Astrocyte (in vitro differentiated cells and primary cell): ENCODE measurements at regions not wholly inside any gene's neighbourhood (a gene's known extent, or its start where the extent isn't known, plus 50 kb on each side); places are given as distances from the start of the nearest gene placed in this dataset.

Experiments used
- DNase-seq: peaks from one replicate; pipeline ENCODE4 v3.0.0-alpha.2; 2010; ENCODE audit warnings: low read depth
- FAIRE-seq: peaks from 2 replicates; lab custom pipeline; 2011; peaks lifted over from hg19 to GRCh38; lab: Jason Lieb, UNC
- H2AFZ ChIP-seq: 2 replicates; pipeline ENCODE4 v1.6.0; 2012; ENCODE audit warnings: low read depth, low read length, inconsistent platforms
- H3K27ac ChIP-seq: 2 replicates; pipeline ENCODE4 v1.5.1; 2011; ENCODE audit warnings: low read depth, low read length, inconsistent platforms
- H3K27me3 ChIP-seq: 2 replicates; pipeline ENCODE4 v1.6.0; 2011; ENCODE audit warnings: low read length, inconsistent platforms; ENCODE audit not compliant: insufficient read depth
- H3K36me3 ChIP-seq: 2 replicates; pipeline ENCODE4 v1.5.1; 2011; ENCODE audit warnings: low read length, inconsistent platforms; ENCODE audit not compliant: insufficient read depth
- H3K4me1 ChIP-seq: 2 replicates; pipeline ENCODE4 v1.5.1; 2011; ENCODE audit warnings: low read length, inconsistent platforms; ENCODE audit not compliant: insufficient read depth
- H3K4me2 ChIP-seq: 2 replicates; pipeline ENCODE4 v1.6.0; 2012; ENCODE audit warnings: low read length, inconsistent platforms
- H3K4me3 ChIP-seq: 2 replicates; pipeline ENCODE4 v1.5.1; 2011; ENCODE audit warnings: low read depth, mild to moderate bottlenecking, low read length, inconsistent platforms; ENCODE audit not compliant: insufficient read depth
- H3K79me2 ChIP-seq: 2 replicates; pipeline ENCODE4 v1.6.0; 2012; ENCODE audit warnings: mild to moderate bottlenecking, low read length, inconsistent platforms; ENCODE audit not compliant: insufficient read depth
- H3K9ac ChIP-seq: 2 replicates; pipeline ENCODE4 v1.6.0; 2012; ENCODE audit warnings: mild to moderate bottlenecking, low read length, inconsistent platforms
- H3K9me3 ChIP-seq: 2 replicates; pipeline ENCODE4 v1.5.1; 2012; ENCODE audit warnings: low read depth, mild to moderate bottlenecking, low read length, inconsistent platforms; ENCODE audit not compliant: insufficient read depth
- H4K20me1 ChIP-seq: 2 replicates; pipeline ENCODE4 v1.6.0; 2012; ENCODE audit warnings: low read length, inconsistent platforms; ENCODE audit not compliant: insufficient read depth
- H3K27ac Mint-ChIP-seq: one replicate; pipeline ENCODE4 v1.8.0; 2021; ENCODE audit warnings: mild to moderate bottlenecking, mixed read lengths; ENCODE audit not compliant: unreplicated experiment
- H3K27me3 Mint-ChIP-seq: one replicate; pipeline ENCODE4 v1.8.0; 2021; ENCODE audit warnings: low read depth, mixed read lengths; ENCODE audit not compliant: unreplicated experiment
- H3K36me3 Mint-ChIP-seq: one replicate; pipeline ENCODE4 v1.8.0; 2021; ENCODE audit warnings: low read depth, mixed read lengths; ENCODE audit not compliant: unreplicated experiment
- H3K4me1 Mint-ChIP-seq: one replicate; pipeline ENCODE4 v1.8.0; 2021; ENCODE audit warnings: low read depth, mixed read lengths; ENCODE audit not compliant: unreplicated experiment
- H3K4me3 Mint-ChIP-seq: one replicate; pipeline ENCODE4 v1.8.0; 2021; ENCODE audit warnings: mild to moderate bottlenecking, moderate library complexity, mixed read lengths; ENCODE audit not compliant: unreplicated experiment
- H3K9me3 Mint-ChIP-seq: one replicate; pipeline ENCODE4 v1.8.0; 2021; ENCODE audit warnings: mild to moderate bottlenecking, mixed read lengths; ENCODE audit not compliant: unreplicated experiment
- CTCF ChIP-seq: IDR thresholded peaks from 2 replicates; pipeline ENCODE4 v1.5.1; 2011; ENCODE audit warnings: low read depth, mild to moderate bottlenecking, inconsistent platforms, low read length, moderate library complexity; ENCODE audit not compliant: insufficient read depth
- EZH2 ChIP-seq: IDR thresholded peaks from 2 replicates; pipeline ENCODE4 v1.6.1; 2012; ENCODE audit warnings: mild to moderate bottlenecking, low read length, inconsistent platforms; ENCODE audit not compliant: insufficient read depth

- H3K27me3 Mint-ChIP-seq: no peaks in the 10 kb centered on the region
Measured at GRCh38 chr1:194431121-194431520, 1244.7 kb upstream of the B3GALT2 start.

GRCh38 chr1:194420706-194421105 is 1234.3 kb upstream of the B3GALT2 start:
- no peaks in the 10 kb centered on the region for H3K27me3 ChIP-seq
- H3K9me3 Mint-ChIP-seq: peaks cover 10% of the 10 kb centered on the region

More at GRCh38 chr1:194431121-194431520, 1244.7 kb upstream of the B3GALT2 start:
- no peaks in the 10 kb centered on the region for H3K4me1 ChIP-seq
- no peaks in the 10 kb centered on the region for H3K36me3 ChIP-seq
- H3K4me1 Mint-ChIP-seq: no peaks in the 10 kb centered on the region
- peaks cover 5% of the 10 kb centered on the region for H3K9me3 Mint-ChIP-seq
- no peaks in the 10 kb centered on the region for H3K9me3 ChIP-seq
- H3K79me2 ChIP-seq: no peaks in the 10 kb centered on the region
- FAIRE-seq: no peak
- H3K27me3 ChIP-seq: no peaks in the 10 kb centered on the region
- H3K9ac ChIP-seq: no peak overlapping the region
- no peak overlapping the region for H3K4me3 ChIP-seq
- no peak overlapping the region for H3K27ac Mint-ChIP-seq
- no peak overlapping the region for H2AFZ ChIP-seq
- TF ChIP-seq CTCF (no peak), EZH2 (no peak)
- H3K27ac ChIP-seq: no peak overlapping the region
- H4K20me1 ChIP-seq: no peaks in the 10 kb centered on the region
- no peak overlapping the region for H3K4me3 Mint-ChIP-seq
- no peak overlapping the region for H3K4me2 ChIP-seq
- H3K36me3 Mint-ChIP-seq: no peaks in the 10 kb centered on the region
- DNase-seq: no peak

More at GRCh38 chr1:194420706-194421105, 1234.3 kb upstream of the B3GALT2 start:
- Histone ChIP-seq H2AFZ (no peak overlapping the region), H3K27ac (no peak overlapping the region), H3K36me3 (no peaks in the 10 kb centered on the region), H3K9me3 (peaks cover 3% of the 10 kb centered on the region), H3K4me3 (no peak overlapping the region), H3K4me1 (no peaks in the 10 kb centered on the region), H3K9ac (no peak overlapping the region), H3K4me2 (no peak overlapping the region), H3K79me2 (no peaks in the 10 kb centered on the region), H4K20me1 (no peaks in the 10 kb centered on the region)
- no peaks in the 10 kb centered on the region for H3K27me3 Mint-ChIP-seq
- no peak overlapping the region for H3K4me3 Mint-ChIP-seq
- no peak for TF ChIP-seq EZH2
- TF ChIP-seq CTCF: no peak
- no peak for FAIRE-seq
- no peak overlapping the region for H3K27ac Mint-ChIP-seq
- H3K36me3 Mint-ChIP-seq: no peaks in the 10 kb centered on the region
- no peaks in the 10 kb centered on the region for H3K4me1 Mint-ChIP-seq
- DNase-seq: no peak
